Neural cell (in vitro differentiated cells): ENCODE measurements at regions not wholly inside any gene's neighbourhood (a gene's known extent, or its start where the extent isn't known, plus 50 kb on each side); places are given as distances from the start of the nearest gene placed in this dataset.

Experiments used
- EP300 ChIP-seq: fragments of 450-650 bp; conservative IDR thresholded peaks from 2 replicates; pipeline ENCODE4 v1.6.1; 2014; ENCODE audit warnings: antibody characterized with exemption, mild to moderate bottlenecking, moderate library complexity; ENCODE audit not compliant: poor library complexity, severe bottlenecking
- POLR2AphosphoS5 ChIP-seq: IDR thresholded peaks from 2 replicates; pipeline ENCODE4 v1.6.1; 2012
- RAD21 ChIP-seq: fragments of 450-650 bp; conservative IDR thresholded peaks from 2 replicates; pipeline ENCODE4 v1.6.1; 2014; ENCODE audit warnings: antibody characterized with exemption, mild to moderate bottlenecking, moderate library complexity
- TAF1 ChIP-seq: IDR thresholded peaks from 2 replicates; pipeline ENCODE4 v1.6.1; 2012; ENCODE audit warnings: low read depth
- TF ChIP-seq, protein P1 (sequence below): fragments of 450-650 bp; IDR thresholded peaks from 2 replicates; pipeline ENCODE4 v1.5.1; 2014; ENCODE audit warnings: antibody characterized with exemption, mild to moderate bottlenecking, moderate library complexity; ENCODE audit not compliant: poor library complexity, severe bottlenecking

DNA sequence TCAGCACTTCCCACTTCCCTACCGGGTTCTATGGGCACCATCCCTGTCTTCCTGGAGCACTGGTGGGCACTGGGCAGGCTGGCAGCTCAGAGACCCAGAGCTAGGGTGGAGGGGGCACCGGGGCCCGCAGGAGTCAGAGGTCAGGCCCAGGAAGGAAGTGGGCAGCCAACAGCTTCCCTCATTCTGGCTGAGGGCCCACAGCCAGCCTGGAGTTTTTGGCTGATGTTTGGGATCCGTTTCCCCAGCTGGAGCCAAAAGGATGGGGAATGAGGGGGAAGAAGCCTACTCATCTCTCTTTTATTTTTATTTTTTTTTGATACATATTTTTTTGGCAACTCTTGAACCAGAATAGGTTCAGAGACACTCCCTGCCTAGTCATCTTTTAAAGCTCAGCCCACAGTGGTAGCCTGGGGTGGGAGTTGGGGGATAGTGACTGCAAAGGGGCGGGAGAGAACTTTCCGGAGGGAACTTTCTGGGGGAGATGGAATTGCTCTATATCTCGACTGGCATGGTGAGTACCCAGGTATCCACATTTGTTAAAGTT, 54.2 kb upstream of the MLN start:
- TF ChIP-seq RAD21, result no peak
- TF ChIP-seq, protein P1, sequence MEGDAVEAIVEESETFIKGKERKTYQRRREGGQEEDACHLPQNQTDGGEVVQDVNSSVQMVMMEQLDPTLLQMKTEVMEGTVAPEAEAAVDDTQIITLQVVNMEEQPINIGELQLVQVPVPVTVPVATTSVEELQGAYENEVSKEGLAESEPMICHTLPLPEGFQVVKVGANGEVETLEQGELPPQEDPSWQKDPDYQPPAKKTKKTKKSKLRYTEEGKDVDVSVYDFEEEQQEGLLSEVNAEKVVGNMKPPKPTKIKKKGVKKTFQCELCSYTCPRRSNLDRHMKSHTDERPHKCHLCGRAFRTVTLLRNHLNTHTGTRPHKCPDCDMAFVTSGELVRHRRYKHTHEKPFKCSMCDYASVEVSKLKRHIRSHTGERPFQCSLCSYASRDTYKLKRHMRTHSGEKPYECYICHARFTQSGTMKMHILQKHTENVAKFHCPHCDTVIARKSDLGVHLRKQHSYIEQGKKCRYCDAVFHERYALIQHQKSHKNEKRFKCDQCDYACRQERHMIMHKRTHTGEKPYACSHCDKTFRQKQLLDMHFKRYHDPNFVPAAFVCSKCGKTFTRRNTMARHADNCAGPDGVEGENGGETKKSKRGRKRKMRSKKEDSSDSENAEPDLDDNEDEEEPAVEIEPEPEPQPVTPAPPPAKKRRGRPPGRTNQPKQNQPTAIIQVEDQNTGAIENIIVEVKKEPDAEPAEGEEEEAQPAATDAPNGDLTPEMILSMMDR, result no peak
- no peak for TF ChIP-seq EP300
- no peak for TF ChIP-seq TAF1
- TF ChIP-seq POLR2AphosphoS5, result no peak
